ENCODE measurements at regions not wholly inside any gene's neighbourhood (a gene's known extent, or its start where the extent isn't known, plus 50 kb on each side); places are given as distances from the start of the nearest gene placed in this dataset.

DNA sequence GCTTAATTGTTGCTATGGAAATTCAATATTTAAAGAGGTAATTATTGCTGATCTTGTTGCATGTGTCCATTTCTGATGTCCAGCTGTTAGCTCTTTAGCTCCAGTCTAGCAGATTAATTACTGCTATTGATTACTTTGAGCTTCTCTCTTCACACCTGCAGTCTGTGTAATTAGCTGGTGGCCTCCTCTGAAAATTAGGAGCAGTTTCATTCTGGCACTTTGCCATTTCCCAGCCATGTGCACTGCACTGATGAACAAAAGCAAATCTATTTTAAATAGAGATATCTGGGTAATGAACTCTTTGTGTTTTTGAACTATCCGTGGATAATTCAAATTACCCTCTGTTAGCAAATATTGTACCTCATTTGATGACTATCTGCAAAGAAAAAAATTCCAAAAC, 275.9 kb downstream of the RNF144B start:
- DNase-seq (ENCODE audit: low spot score in 2 of 2), result no peak
- no peak for TF ChIP-seq CTCF (IDR thresholded peaks at IDR 0.05)
- TF ChIP-seq POLR2A (IDR thresholded peaks at IDR 0.05), result no peak
- H3K4me3 ChIP-seq (ENCODE audit: low read depth, poor library complexity, severe bottlenecking), result no peak overlapping the region
- intact Hi-C loops (cut with DNase I; ENCODE audit: low total_unique reads), result no loop called here
- 59 to 68% methylated on average over 1 of the region's 1 CpG for WGBS, 2 donors

GRCh38 chr6:18664401-18664800, 277.3 kb downstream of the RNF144B start:
- TF ChIP-seq CTCF (IDR thresholded peaks at IDR 0.05), result no peak
- TF ChIP-seq POLR2A (IDR thresholded peaks at IDR 0.05), result no peak

DNA sequence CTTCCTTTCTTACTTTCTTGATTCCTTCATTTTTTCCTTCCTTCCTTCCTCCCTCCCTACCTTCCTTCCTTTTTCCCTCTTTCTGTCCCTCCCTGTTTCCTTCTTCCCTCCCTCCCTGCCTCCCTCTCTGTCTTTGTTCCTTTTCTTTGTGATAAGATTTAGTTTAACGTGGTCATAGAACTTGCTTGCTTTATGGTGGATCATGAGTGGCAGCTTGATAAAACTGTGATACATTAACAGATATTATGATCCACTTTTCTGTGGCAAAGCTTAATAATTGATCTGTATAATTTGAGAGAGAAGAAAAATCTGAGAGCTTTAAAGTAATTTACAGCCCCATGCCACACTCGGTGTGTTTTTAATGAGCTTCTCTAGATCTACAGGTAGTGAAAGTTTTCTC, 280.5 kb downstream of the RNF144B start:
- WGBS, 2 donors, result 39 to 43% methylated on average over 2 of the region's 2 CpGs
- DNase-seq (ENCODE audit: low spot score in 2 of 2), result no peak
- intact Hi-C loops (cut with DNase I; ENCODE audit: low total_unique reads), result no loop called here
- TF ChIP-seq CTCF (IDR thresholded peaks at IDR 0.05) (no peak), POLR2A (IDR thresholded peaks at IDR 0.05) (no peak)
- H3K4me3 ChIP-seq (ENCODE audit: low read depth, poor library complexity, severe bottlenecking), result no peak overlapping the region

More at GRCh38 chr6:18664401-18664800, 277.3 kb downstream of the RNF144B start:
- DNase-seq (ENCODE audit: low spot score in 2 of 2), result no peak
- intact Hi-C loops (cut with DNase I; ENCODE audit: low total_unique reads), result no loop called here
- no peak overlapping the region for H3K4me3 ChIP-seq (ENCODE audit: low read depth, poor library complexity, severe bottlenecking)
- 74 to 89% methylated on average over 5 of the region's 5 CpGs for WGBS, 2 donors

GRCh38 chr6:18668994-18669393, 281.8 kb downstream of the RNF144B start:
- TF ChIP-seq CTCF (IDR thresholded peaks at IDR 0.05), result no peak
- TF ChIP-seq POLR2A (IDR thresholded peaks at IDR 0.05), result no peak
- intact Hi-C loops (cut with DNase I; ENCODE audit: low total_unique reads), result no loop called here
- 64 to 73% methylated on average over 3 of the region's 3 CpGs for WGBS, 2 donors
- no peak for DNase-seq (ENCODE audit: low spot score in 2 of 2)
- no peak overlapping the region for H3K4me3 ChIP-seq (ENCODE audit: low read depth, poor library complexity, severe bottlenecking)

- TF ChIP-seq POLR2A (IDR thresholded peaks at IDR 0.05) (no peak), CTCF (IDR thresholded peaks at IDR 0.05) (no peak)
- no peak for DNase-seq (ENCODE audit: low spot score in 2 of 2)
- 87 to 90% methylated on average over 1 of the region's 1 CpG for WGBS, 2 donors
- no peak overlapping the region for H3K4me3 ChIP-seq (ENCODE audit: low read depth, poor library complexity, severe bottlenecking)
- intact Hi-C loops (cut with DNase I; ENCODE audit: low total_unique reads), result no loop called here
These were observed 285.7 kb downstream of the RNF144B start for GRCh38 chr6:18672852-18673251.

- no peak overlapping the region for H3K4me3 ChIP-seq (ENCODE audit: low read depth, poor library complexity, severe bottlenecking)
- TF ChIP-seq CTCF (IDR thresholded peaks at IDR 0.05), result no peak
- no peak for TF ChIP-seq POLR2A (IDR thresholded peaks at IDR 0.05)
- DNase-seq (ENCODE audit: low spot score in 2 of 2), result no peak
- intact Hi-C loops (cut with DNase I; ENCODE audit: low total_unique reads), result no loop called here
These were observed 287.2 kb downstream of the RNF144B start for GRCh38 chr6:18674346-18674745.

Data from lower leg skin (tissue), 4 donors.